Natural killer cell treated with Interleukin-12 subunit alpha and Interleukin-12 subunit beta and Interleukin-15 and Interleukin-18, amount 100 ng/mL, for 72 hours (primary cell): ENCODE measurements at regions not wholly inside any gene's neighbourhood (a gene's known extent, or its start where the extent isn't known, plus 50 kb on each side); places are given as distances from the start of the nearest gene placed in this dataset.
A peak's percentile ranks its signal among the peaks of the same experiment; 100 is the strongest.
"Not testable (repeated sequence)": the region's sequence is repeated elsewhere in the genome, so short reads cannot be mapped to it uniquely, and the experiment has no call there.

ENCODE experiments used
- ATAC-seq, 2 donors: fragments of 150-1000 bp; cut with Tn5 transposase in 1 of 2; sonication (Bioruptor Pico), chemical (Tn5 transposase) in 1 of 2; 2 replicates each; pipeline ENCODE4 v1.10.0; 2021
- DNase-seq: peaks from one replicate; pipeline ENCODE4 v3.0.0; 2022; ENCODE audit warnings: low spot score
- H3K27ac Mint-ChIP-seq, 2 donors: 1 replicate in 1 of 2; 2 replicates in 1 of 2; pipeline ENCODE4 v1.8.0; 2022; ENCODE audit warnings: mixed read lengths in 2 of 2, mild to moderate bottlenecking in 1 of 2, moderate library complexity in 1 of 2
- H3K27me3 Mint-ChIP-seq, 2 donors: 1 replicate in 1 of 2; 2 replicates in 1 of 2; pipeline ENCODE4 v1.8.0; 2022; ENCODE audit warnings: mixed read lengths in 2 of 2
- H3K36me3 Mint-ChIP-seq: one replicate; pipeline ENCODE4 v1.8.0; 2022; ENCODE audit warnings: mixed read lengths
- H3K4me1 Mint-ChIP-seq, 2 donors: 1 replicate in 1 of 2; 2 replicates in 1 of 2; pipeline ENCODE4 v1.8.0; 2022; ENCODE audit warnings: low read depth in 2 of 2, mixed read lengths in 2 of 2, mild to moderate bottlenecking in 1 of 2
- H3K4me3 Mint-ChIP-seq: one replicate; pipeline ENCODE4 v1.8.0; 2022; ENCODE audit warnings: mixed read lengths
- H3K9me3 Mint-ChIP-seq: 2 replicates; pipeline ENCODE4 v1.8.0; 2022; ENCODE audit warnings: mixed read lengths

GRCh38 chr2:90248400-90248799 is 1556.9 kb downstream of the RPIA start:
- H3K4me3 Mint-ChIP-seq, H3K36me3 Mint-ChIP-seq, ATAC-seq, H3K27ac Mint-ChIP-seq, DNase-seq, H3K9me3 Mint-ChIP-seq, H3K27me3 Mint-ChIP-seq, H3K4me1 Mint-ChIP-seq: not testable (repeated sequence)

GRCh38 chr2:90250350-90250749 is 1558.9 kb downstream of the RPIA start:
- H3K27me3 Mint-ChIP-seq, H3K9me3 Mint-ChIP-seq, H3K4me3 Mint-ChIP-seq, H3K27ac Mint-ChIP-seq, H3K36me3 Mint-ChIP-seq, DNase-seq, H3K4me1 Mint-ChIP-seq, ATAC-seq: not testable (repeated sequence)

- not testable (repeated sequence) for DNase-seq, H3K4me1 Mint-ChIP-seq, H3K4me3 Mint-ChIP-seq, H3K27me3 Mint-ChIP-seq, ATAC-seq, H3K9me3 Mint-ChIP-seq, H3K27ac Mint-ChIP-seq
- peaks cover 12% of the 10 kb centered on the region for H3K36me3 Mint-ChIP-seq
Observed at GRCh38 chr2:90251576-90251975, 1560.1 kb downstream of the RPIA start.

- H3K27ac Mint-ChIP-seq, H3K4me3 Mint-ChIP-seq, H3K27me3 Mint-ChIP-seq, ATAC-seq, H3K4me1 Mint-ChIP-seq: not testable (repeated sequence)
- DNase-seq = peak; percentile 26
- Mint-ChIP-seq H3K36me3 (peaks cover 25% of the 10 kb centered on the region), H3K9me3 (peaks cover 18% of the 10 kb centered on the region)
Observed at GRCh38 chr2:90253306-90253705, 1561.8 kb downstream of the RPIA start.

GRCh38 chr2:90266888-90267287 is 1575.4 kb downstream of the RPIA start:
- not testable (repeated sequence) for H3K27me3 Mint-ChIP-seq, H3K36me3 Mint-ChIP-seq, DNase-seq, H3K27ac Mint-ChIP-seq, ATAC-seq, H3K9me3 Mint-ChIP-seq, H3K4me3 Mint-ChIP-seq, H3K4me1 Mint-ChIP-seq

- H3K4me3 Mint-ChIP-seq, DNase-seq, H3K9me3 Mint-ChIP-seq, H3K36me3 Mint-ChIP-seq, ATAC-seq, H3K4me1 Mint-ChIP-seq, H3K27ac Mint-ChIP-seq, H3K27me3 Mint-ChIP-seq: not testable (repeated sequence)
Observed at GRCh38 chr2:90287751-90288150, 1596.3 kb downstream of the RPIA start.

GRCh38 chr2:90288396-90288795 is 1596.9 kb downstream of the RPIA start:
- not testable (repeated sequence) for H3K9me3 Mint-ChIP-seq, H3K36me3 Mint-ChIP-seq, H3K4me1 Mint-ChIP-seq, ATAC-seq, H3K27ac Mint-ChIP-seq, H3K4me3 Mint-ChIP-seq, H3K27me3 Mint-ChIP-seq
- peak; percentile 58 for DNase-seq

- not testable (repeated sequence) for ATAC-seq, DNase-seq, H3K4me3 Mint-ChIP-seq
Observed at GRCh38 chr2:90289291-90289980, 1598.0 kb downstream of the RPIA start.

GRCh38 chr2:90290701-90291100 is 1599.2 kb downstream of the RPIA start:
- H3K27me3 Mint-ChIP-seq, H3K27ac Mint-ChIP-seq, DNase-seq, H3K36me3 Mint-ChIP-seq, H3K4me3 Mint-ChIP-seq, H3K9me3 Mint-ChIP-seq, ATAC-seq, H3K4me1 Mint-ChIP-seq: not testable (repeated sequence)

More at GRCh38 chr2:90289291-90289980, 1598.0 kb downstream of the RPIA start:
- not testable (repeated sequence) for H3K4me1 Mint-ChIP-seq, H3K27me3 Mint-ChIP-seq, H3K27ac Mint-ChIP-seq, H3K36me3 Mint-ChIP-seq, H3K9me3 Mint-ChIP-seq

- H3K9me3 Mint-ChIP-seq, H3K4me3 Mint-ChIP-seq, H3K27me3 Mint-ChIP-seq, H3K36me3 Mint-ChIP-seq, DNase-seq, H3K27ac Mint-ChIP-seq, H3K4me1 Mint-ChIP-seq: not testable (repeated sequence)
- ATAC-seq = peak in 1 of 2 donors; percentile 54
Observed at GRCh38 chr2:90291168-90291883, 1599.9 kb downstream of the RPIA start.

GRCh38 chr2:90291934-90292333 is 1600.5 kb downstream of the RPIA start:
- ATAC-seq, H3K27ac Mint-ChIP-seq, H3K4me1 Mint-ChIP-seq, DNase-seq, H3K4me3 Mint-ChIP-seq, H3K9me3 Mint-ChIP-seq, H3K27me3 Mint-ChIP-seq, H3K36me3 Mint-ChIP-seq: not testable (repeated sequence)

GRCh38 chr2:90292451-90292850 is 1601.0 kb downstream of the RPIA start:
- H3K4me1 Mint-ChIP-seq, H3K9me3 Mint-ChIP-seq, H3K27ac Mint-ChIP-seq, H3K36me3 Mint-ChIP-seq, ATAC-seq, H3K27me3 Mint-ChIP-seq, H3K4me3 Mint-ChIP-seq: not testable (repeated sequence)
- DNase-seq = peak; percentile 63

- not testable (repeated sequence) for H3K27me3 Mint-ChIP-seq, H3K4me3 Mint-ChIP-seq, H3K4me1 Mint-ChIP-seq, H3K36me3 Mint-ChIP-seq, H3K27ac Mint-ChIP-seq, H3K9me3 Mint-ChIP-seq
- ATAC-seq (peak; percentile 43 to 70), DNase-seq (peak; percentile 51)
Observed at GRCh38 chr2:90293224-90293623, 1601.8 kb downstream of the RPIA start.

GRCh38 chr2:90293806-90294205 is 1602.3 kb downstream of the RPIA start:
- ATAC-seq, H3K4me3 Mint-ChIP-seq, H3K4me1 Mint-ChIP-seq, DNase-seq, H3K9me3 Mint-ChIP-seq, H3K27me3 Mint-ChIP-seq, H3K27ac Mint-ChIP-seq, H3K36me3 Mint-ChIP-seq: not testable (repeated sequence)
